IMR-90 (cell line): ENCODE measurements at regions not wholly inside any gene's neighbourhood (a gene's known extent, or its start where the extent isn't known, plus 50 kb on each side); places are given as distances from the start of the nearest gene placed in this dataset.

Experiments used
- ATAC-seq: fragments of 200-7000 bp; cut with Tn5 transposase; 2 replicates; pipeline ENCODE4 v1.9.1; 2020; ENCODE audit warnings: low read depth, mild to moderate bottlenecking, moderate library complexity
- BruUV-seq: library from RNA; stranded (reverse); fragments of 400-500 nt; replicated peaks from 2 replicates; lab custom pipeline; 2021; lab: Mats Ljungman, UMichigan
- CTCF ChIA-PET: fragments of 300-600 bp; formaldehyde crosslinking; extraction: SDS; loops from one replicate; lab custom pipeline; 2021; ENCODE audit warnings: antibody characterized with exemption; lab: Yijun Ruan, JAX
- POLR2A ChIA-PET: fragments of 300-600 bp; sonication (Branson Sonifier 250); formaldehyde crosslinking; loops from one replicate; lab custom pipeline; 2022; ENCODE audit warnings: antibody characterized with exemption; ENCODE audit not compliant: unreplicated experiment; lab: Charles Lee
- DNase-seq: peaks from one replicate; pipeline ENCODE4 v3.0.0; 2013
- H2AFZ ChIP-seq: replicated peaks from 2 replicates; pipeline ENCODE3; 2013; ENCODE audit warnings: low read length, mild to moderate bottlenecking; ENCODE audit not compliant: poor library complexity
- H2AK5ac ChIP-seq: 2 replicates; pipeline ENCODE4 v1.6.1; 2013; ENCODE audit warnings: low read depth, low read length, inconsistent platforms
- H2AK9ac ChIP-seq: replicated peaks from 2 replicates; pipeline ENCODE3; 2013; ENCODE audit warnings: mild to moderate bottlenecking, low read depth, low read length, moderate library complexity; ENCODE audit not compliant: poor library complexity
- H2BK120ac ChIP-seq: 2 replicates; pipeline ENCODE4 v1.6.1; 2013; ENCODE audit warnings: low read depth, low read length, inconsistent platforms
- H2BK15ac ChIP-seq: 3 replicates; pipeline ENCODE4 v1.6.1; 2013; ENCODE audit warnings: low read depth, low read length, inconsistent platforms
- H2BK20ac ChIP-seq: 2 replicates; pipeline ENCODE4 v1.6.1; 2013; ENCODE audit warnings: low read depth, mild to moderate bottlenecking, inconsistent platforms, low read length, moderate library complexity
- H2BK5ac ChIP-seq: 2 replicates; pipeline ENCODE4 v1.6.1; 2013; ENCODE audit warnings: mild to moderate bottlenecking, low read depth, low read length, inconsistent platforms; ENCODE audit not compliant: poor library complexity, severe bottlenecking
- H3K14ac ChIP-seq: replicated peaks from 2 replicates; pipeline ENCODE4 v1.6.1; 2013; ENCODE audit warnings: low read depth, low read length, inconsistent platforms
- H3K18ac ChIP-seq: 2 replicates; pipeline ENCODE4 v1.6.1; 2013; ENCODE audit warnings: low read depth, low read length, control low read depth
- H3K23ac ChIP-seq: 2 replicates; pipeline ENCODE4 v1.6.1; 2013; ENCODE audit warnings: low read depth, low read length, inconsistent platforms
- H3K27ac ChIP-seq: 2 replicates; pipeline ENCODE4 v1.5.1; 2013; ENCODE audit warnings: mild to moderate bottlenecking, control low read depth, low read length; ENCODE audit not compliant: insufficient read depth
- H3K27me3 ChIP-seq: 2 replicates; pipeline ENCODE4 v1.6.1; 2013; ENCODE audit warnings: low read length; ENCODE audit not compliant: control insufficient read depth, insufficient read depth
- H3K36me3 ChIP-seq: 2 replicates; pipeline ENCODE4 v1.6.1; 2013; ENCODE audit warnings: low read length, mixed read lengths; ENCODE audit not compliant: control insufficient read depth, insufficient read depth
- H3K4ac ChIP-seq: 2 replicates; pipeline ENCODE4 v1.6.1; 2013; ENCODE audit warnings: low read depth, low read length, inconsistent platforms
- H3K4me1 ChIP-seq: 2 replicates; pipeline ENCODE4 v1.6.1; 2013; ENCODE audit warnings: low read length, mixed read lengths; ENCODE audit not compliant: control insufficient read depth, insufficient read depth
- H3K4me2 ChIP-seq: 2 replicates; pipeline ENCODE4 v1.6.1; 2013; ENCODE audit warnings: low read depth, mild to moderate bottlenecking, control low read depth, low read length, moderate library complexity
- H3K4me3 ChIP-seq: 2 replicates; pipeline ENCODE4 v1.5.1; 2013; ENCODE audit warnings: low read depth, mild to moderate bottlenecking, control low read depth, low read length, moderate library complexity; ENCODE audit not compliant: insufficient read depth
- H3K56ac ChIP-seq: 2 replicates; pipeline ENCODE4 v1.6.1; 2013; ENCODE audit warnings: low read length, inconsistent platforms; ENCODE audit not compliant: insufficient read depth; ENCODE audit errors: extremely low read depth
- H3K79me1 ChIP-seq, 2 experiments: 2 replicates each; pipeline ENCODE4 v1.6.1; 2013; ENCODE audit warnings: low read length in 2 of 2, inconsistent platforms in 1 of 2, low read depth in 1 of 2
- H3K9ac ChIP-seq: 2 replicates; pipeline ENCODE4 v1.6.1; 2013; ENCODE audit warnings: low read depth, low read length, control low read depth
- H3K9me1 ChIP-seq: 2 replicates; pipeline ENCODE4 v1.6.1; 2013; ENCODE audit warnings: low read length, inconsistent platforms; ENCODE audit not compliant: insufficient read depth
- H3K9me3 ChIP-seq: 2 replicates; pipeline ENCODE4 v1.6.1; 2013; ENCODE audit warnings: low read length; ENCODE audit not compliant: control insufficient read depth, insufficient read depth
- H4K20me1 ChIP-seq: 2 replicates; pipeline ENCODE4 v1.6.1; 2013; ENCODE audit warnings: low read length, inconsistent platforms; ENCODE audit not compliant: insufficient read depth
- H4K5ac ChIP-seq: 2 replicates; pipeline ENCODE4 v1.6.1; 2013; ENCODE audit warnings: mild to moderate bottlenecking, low read depth, low read length, control low read depth
- H4K8ac ChIP-seq, 2 experiments: 2 replicates each; pipeline ENCODE4 v1.6.1; 2013; ENCODE audit warnings: low read depth in 2 of 2, low read length in 2 of 2, control low read depth in 1 of 2, inconsistent platforms in 1 of 2
- H4K91ac ChIP-seq: 2 replicates; pipeline ENCODE4 v1.6.1; 2013; ENCODE audit warnings: low read depth, low read length, inconsistent platforms; ENCODE audit not compliant: insufficient read depth
- BHLHE40 ChIP-seq: fragments of 150-350 bp; IDR thresholded peaks from 2 replicates; pipeline ENCODE4 v1.6.1; 2016; ENCODE audit warnings: mild to moderate bottlenecking, low read depth, low read length
- CEBPB ChIP-seq: IDR thresholded peaks from 2 replicates; pipeline ENCODE4 v1.6.1; 2012; ENCODE audit warnings: low read depth, low read length, improper control_type of control experiment
- CHD1 ChIP-seq: IDR thresholded peaks from 2 replicates; pipeline ENCODE4 v1.6.1; 2012; ENCODE audit warnings: low read depth, low read length, improper control_type of control experiment
- FOS ChIP-seq: fragments of 150-350 bp; IDR thresholded peaks from 2 replicates; pipeline ENCODE4 v1.6.1; 2016; ENCODE audit warnings: low read depth, low read length
- MAFK ChIP-seq: IDR thresholded peaks from 2 replicates; pipeline ENCODE4 v1.6.1; 2012; ENCODE audit warnings: low read depth, low read length, improper control_type of control experiment
- MAZ ChIP-seq: IDR thresholded peaks from 2 replicates; pipeline ENCODE4 v1.6.1; 2012; ENCODE audit warnings: low read depth, mild to moderate bottlenecking, low read length, improper control_type of control experiment, moderate library complexity, borderline replicate concordance
- MXI1 ChIP-seq: IDR thresholded peaks from 2 replicates; pipeline ENCODE4 v1.6.1; 2012; ENCODE audit warnings: low read depth, mild to moderate bottlenecking, low read length, moderate library complexity, borderline replicate concordance
- RAD21 ChIP-seq: IDR thresholded peaks from 2 replicates; pipeline ENCODE4 v1.6.1; 2012; ENCODE audit warnings: low read length, improper control_type of control experiment
- RCOR1 ChIP-seq: IDR thresholded peaks from 2 replicates; pipeline ENCODE4 v1.6.1; 2012; ENCODE audit warnings: mild to moderate bottlenecking, low read length, improper control_type of control experiment; ENCODE audit not compliant: insufficient replicate concordance
- RFX5 ChIP-seq: IDR thresholded peaks from 2 replicates; pipeline ENCODE4 v1.8.0; 2012; ENCODE audit warnings: low read depth, mild to moderate bottlenecking, low read length, moderate library complexity
- WGBS, 2 experiments: methylation state at CpG; one replicate each; pipeline versions ENCODE4 v1.1.5 to v1.1.7; 2013; ENCODE audit warnings: missing lambda C conversion rate in 2 of 2; ENCODE audit not compliant: insufficient read length in 1 of 2; ENCODE audit errors: extremely low coverage in 2 of 2; 5-methylcytosine and 5-hydroxymethylcytosine counted together
- dilution Hi-C: fragments of 300-500 bp; cut with HindIII; formaldehyde crosslinking; loops from one replicate; pipeline ENCODE4 v1.14.3; 2018; ENCODE audit warnings: low sequenced_read_pairs; ENCODE audit not compliant: unreplicated experiment
- in situ Hi-C: fragments of 300-500 bp; cut with MboI; formaldehyde crosslinking; loops from 3 replicates; pipeline ENCODE4 v1.14.3; 2019; ENCODE audit warnings: low sequenced_read_pairs, inconsistent platforms, mixed read lengths
- intact Hi-C: fragments of 100-400 bp; cut with micrococcal nuclease; formaldehyde crosslinking; loops from 2 replicates; pipeline ENCODE4 v1.10.0; 2022
- TF ChIP-seq, protein P1 (sequence below): conservative IDR thresholded peaks from 2 replicates; pipeline ENCODE4 v1.5.1; 2012; ENCODE audit warnings: mild to moderate bottlenecking, low read depth, low read length, improper control_type of control experiment
- TF ChIP-seq, protein P2 (sequence below): fragments of 150-350 bp; IDR thresholded peaks from 2 replicates; pipeline ENCODE4 v1.6.1; 2017; ENCODE audit warnings: mild to moderate bottlenecking, antibody characterized with exemption, low read length, low read depth

DNA sequence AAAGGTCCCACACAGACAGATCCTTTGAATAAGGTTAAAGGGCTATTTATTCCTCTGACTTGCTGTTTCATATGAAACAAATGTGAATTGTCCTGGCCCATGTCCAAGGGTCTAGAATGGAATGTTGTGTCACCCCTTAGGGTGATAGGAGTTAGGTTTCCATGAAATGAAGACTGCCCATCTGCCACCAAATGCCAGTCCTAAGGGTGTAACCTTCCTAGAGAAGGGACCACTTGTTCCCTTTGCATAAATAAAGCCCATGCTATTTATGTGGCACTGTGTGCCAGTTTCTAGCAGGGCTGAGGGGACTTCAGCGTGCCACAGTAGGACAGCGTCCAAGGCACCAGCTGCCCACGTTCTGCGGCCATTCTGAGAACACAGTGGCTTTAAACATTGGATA lies 171.3 kb downstream of the ABCA8 start:
- H3K27me3 ChIP-seq: no peaks in the 10 kb centered on the region
- dilution Hi-C loops: no loop called here
- H4K5ac ChIP-seq: no peak overlapping the region
- 0 out of 2 replicates have a peak overlapping the region, but pooled peaks have one; percentile 29 for H3K4ac ChIP-seq
- H3K27ac ChIP-seq: no peak overlapping the region
- no peak overlapping the region for H3K4me2 ChIP-seq
- peak overlapping the region; percentile 63; the same call in 1 of the 2 replicates for H2AK5ac ChIP-seq
- H3K9me3 ChIP-seq: no peaks in the 10 kb centered on the region
- 0 out of 2 replicates have a peak overlapping the region, but pooled peaks have one; percentile 25 for H2BK20ac ChIP-seq
- no peak overlapping the region for H3K18ac ChIP-seq
- no peak overlapping the region for H2BK5ac ChIP-seq
- no peaks in the 10 kb centered on the region for H4K20me1 ChIP-seq
- DNase-seq: no peak
- H4K91ac ChIP-seq: no peak overlapping the region; the same call in 1 of the 2 replicates
- peak overlapping the region in 1 of 2 experiments; percentile 47; a peak in 1 of 4 replicates for H4K8ac ChIP-seq
- 0 out of 2 replicates have a peak overlapping the region, but pooled peaks have one; percentile 10 for H3K14ac ChIP-seq
- peak overlapping the region; percentile 56; the same call in 1 of the 3 replicates for H2BK15ac ChIP-seq
- H2BK120ac ChIP-seq: no peak overlapping the region
- intact Hi-C loops: no loop called here
- H3K36me3 ChIP-seq: no peaks in the 10 kb centered on the region
- H3K79me1 ChIP-seq: no peaks in the 10 kb centered on the region
- no peak overlapping the region for H3K9ac ChIP-seq
- no TSS peak for BruUV-seq
- ChIA-PET CTCF (no interaction called here), POLR2A (no interaction called here)
- H3K4me1 ChIP-seq: no peaks in the 10 kb centered on the region
- H3K23ac ChIP-seq: no peak overlapping the region
- no peak for TF ChIP-seq MXI1
- no peak for TF ChIP-seq BHLHE40
- TF ChIP-seq CEBPB: no peak
- TF ChIP-seq MAFK: no peak
- no peak for TF ChIP-seq MAZ
- no peak for TF ChIP-seq RCOR1
- TF ChIP-seq CHD1: no peak
- TF ChIP-seq FOS: no peak
- TF ChIP-seq RAD21: no peak
- TF ChIP-seq, protein P1, sequence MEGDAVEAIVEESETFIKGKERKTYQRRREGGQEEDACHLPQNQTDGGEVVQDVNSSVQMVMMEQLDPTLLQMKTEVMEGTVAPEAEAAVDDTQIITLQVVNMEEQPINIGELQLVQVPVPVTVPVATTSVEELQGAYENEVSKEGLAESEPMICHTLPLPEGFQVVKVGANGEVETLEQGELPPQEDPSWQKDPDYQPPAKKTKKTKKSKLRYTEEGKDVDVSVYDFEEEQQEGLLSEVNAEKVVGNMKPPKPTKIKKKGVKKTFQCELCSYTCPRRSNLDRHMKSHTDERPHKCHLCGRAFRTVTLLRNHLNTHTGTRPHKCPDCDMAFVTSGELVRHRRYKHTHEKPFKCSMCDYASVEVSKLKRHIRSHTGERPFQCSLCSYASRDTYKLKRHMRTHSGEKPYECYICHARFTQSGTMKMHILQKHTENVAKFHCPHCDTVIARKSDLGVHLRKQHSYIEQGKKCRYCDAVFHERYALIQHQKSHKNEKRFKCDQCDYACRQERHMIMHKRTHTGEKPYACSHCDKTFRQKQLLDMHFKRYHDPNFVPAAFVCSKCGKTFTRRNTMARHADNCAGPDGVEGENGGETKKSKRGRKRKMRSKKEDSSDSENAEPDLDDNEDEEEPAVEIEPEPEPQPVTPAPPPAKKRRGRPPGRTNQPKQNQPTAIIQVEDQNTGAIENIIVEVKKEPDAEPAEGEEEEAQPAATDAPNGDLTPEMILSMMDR: no peak
- TF ChIP-seq, protein P2, sequence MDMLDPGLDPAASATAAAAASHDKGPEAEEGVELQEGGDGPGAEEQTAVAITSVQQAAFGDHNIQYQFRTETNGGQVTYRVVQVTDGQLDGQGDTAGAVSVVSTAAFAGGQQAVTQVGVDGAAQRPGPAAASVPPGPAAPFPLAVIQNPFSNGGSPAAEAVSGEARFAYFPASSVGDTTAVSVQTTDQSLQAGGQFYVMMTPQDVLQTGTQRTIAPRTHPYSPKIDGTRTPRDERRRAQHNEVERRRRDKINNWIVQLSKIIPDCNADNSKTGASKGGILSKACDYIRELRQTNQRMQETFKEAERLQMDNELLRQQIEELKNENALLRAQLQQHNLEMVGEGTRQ: no peak
- TF ChIP-seq RFX5: no peak
- ATAC-seq: no peak
- no peak overlapping the region for H2AFZ ChIP-seq
- H3K4me3 ChIP-seq: no peak overlapping the region
- in situ Hi-C loops: loop anchor here (25.0 kb wide), 1 partner anchor 703 kb away; no protein-coding TSS in a partner anchor
- no peaks in the 10 kb centered on the region; the same call in 1 of the 2 replicates for H3K9me1 ChIP-seq
- no peak overlapping the region for H2AK9ac ChIP-seq
- WGBS, 2 experiments: no CpG with 5 or more reads among the region's 4 CpGs
- H3K56ac ChIP-seq: 0 out of 2 replicates have a peak overlapping the region, but pooled peaks have one; percentile 3
